ENCODE measurements at regions not wholly inside any gene's neighbourhood (a gene's known extent, or its start where the extent isn't known, plus 50 kb on each side); places are given as distances from the start of the nearest gene placed in this dataset.
"Not testable (repeated sequence)": the region's sequence is repeated elsewhere in the genome, so short reads cannot be mapped to it uniquely, and the experiment has no call there.

GRCh38 chr13:78131346-78131745, 212.7 kb upstream of the EDNRB start:
- no peak for DNase-seq (ENCODE audit: low spot score)
- no peaks in the 10 kb centered on the region for H3K9me3 Mint-ChIP-seq (ENCODE audit: low read depth)

GRCh38 chr13:78129823-78130222, 211.2 kb upstream of the EDNRB start:
- H3K27me3 Mint-ChIP-seq (ENCODE audit: low read depth), result peaks cover 45% of the 10 kb centered on the region
- no peak overlapping the region for H3K27ac Mint-ChIP-seq (ENCODE audit: unreplicated experiment)
- H3K9me3 Mint-ChIP-seq (ENCODE audit: low read depth), result no peaks in the 10 kb centered on the region
- H3K4me1 Mint-ChIP-seq (ENCODE audit: low read depth), result no peaks in the 10 kb centered on the region
- no peak overlapping the region for H3K4me3 Mint-ChIP-seq (ENCODE audit: unreplicated experiment)
- no peak for TF ChIP-seq CTCF (IDR thresholded peaks at IDR 0.05)
- DNase-seq (ENCODE audit: low spot score), result no peak
- H3K36me3 Mint-ChIP-seq (ENCODE audit: low read depth), result no peaks in the 10 kb centered on the region

More at GRCh38 chr13:78131346-78131745, 212.7 kb upstream of the EDNRB start:
- Mint-ChIP-seq H3K4me3 (ENCODE audit: unreplicated experiment) (no peak overlapping the region), H3K4me1 (ENCODE audit: low read depth) (no peaks in the 10 kb centered on the region), H3K27ac (ENCODE audit: unreplicated experiment) (no peak overlapping the region), H3K36me3 (ENCODE audit: low read depth) (no peaks in the 10 kb centered on the region), H3K27me3 (ENCODE audit: low read depth) (peaks cover 43% of the 10 kb centered on the region)
- TF ChIP-seq CTCF (IDR thresholded peaks at IDR 0.05), result no peak

- Mint-ChIP-seq H3K4me3 (ENCODE audit: unreplicated experiment) (no peak overlapping the region), H3K4me1 (ENCODE audit: low read depth) (no peaks in the 10 kb centered on the region), H3K27me3 (ENCODE audit: low read depth) (peaks cover 48% of the 10 kb centered on the region), H3K27ac (ENCODE audit: unreplicated experiment) (no peak overlapping the region), H3K9me3 (ENCODE audit: low read depth) (no peaks in the 10 kb centered on the region), H3K36me3 (ENCODE audit: low read depth) (no peaks in the 10 kb centered on the region)
- no peak for DNase-seq (ENCODE audit: low spot score)
- no peak for TF ChIP-seq CTCF (IDR thresholded peaks at IDR 0.05)
Measured at GRCh38 chr13:78129359-78129758, 210.7 kb upstream of the EDNRB start.

GRCh38 chr13:78121459-78122348, 203.1 kb upstream of the EDNRB start:
- H3K27me3 Mint-ChIP-seq (ENCODE audit: low read depth), result peaks cover 43% of the 10 kb centered on the region
- no peaks in the 10 kb centered on the region for H3K36me3 Mint-ChIP-seq (ENCODE audit: low read depth)
- H3K27ac Mint-ChIP-seq (ENCODE audit: unreplicated experiment), result no peak overlapping the region
- no peak overlapping the region for H3K4me3 Mint-ChIP-seq (ENCODE audit: unreplicated experiment)
- H3K9me3 Mint-ChIP-seq (ENCODE audit: low read depth), result no peaks in the 10 kb centered on the region
- DNase-seq (ENCODE audit: low spot score), result no peak
- peaks cover 9% of the 10 kb centered on the region for H3K4me1 Mint-ChIP-seq (ENCODE audit: low read depth)
- TF ChIP-seq CTCF (IDR thresholded peaks at IDR 0.05), result peak; percentile 99

- TF ChIP-seq CTCF (IDR thresholded peaks at IDR 0.05), result no peak
- Mint-ChIP-seq H3K36me3 (ENCODE audit: low read depth) (no peaks in the 10 kb centered on the region), H3K9me3 (ENCODE audit: low read depth) (no peaks in the 10 kb centered on the region), H3K27ac (ENCODE audit: unreplicated experiment) (no peak overlapping the region), H3K4me3 (ENCODE audit: unreplicated experiment) (no peak overlapping the region), H3K4me1 (ENCODE audit: low read depth) (peaks cover 9% of the 10 kb centered on the region), H3K27me3 (ENCODE audit: low read depth) (peaks cover 40% of the 10 kb centered on the region)
- DNase-seq (ENCODE audit: low spot score), result no peak
Measured at GRCh38 chr13:78121001-78121400, 202.4 kb upstream of the EDNRB start.

GRCh38 chr13:78120144-78120543, 201.5 kb upstream of the EDNRB start:
- H3K4me3 Mint-ChIP-seq (ENCODE audit: unreplicated experiment), result not testable (repeated sequence)

GRCh38 chr13:78117070-78117469, 198.4 kb upstream of the EDNRB start:
- H3K4me3 Mint-ChIP-seq (ENCODE audit: unreplicated experiment); H3K4me1 Mint-ChIP-seq (ENCODE audit: low read depth); H3K27ac Mint-ChIP-seq (ENCODE audit: unreplicated experiment); H3K36me3 Mint-ChIP-seq (ENCODE audit: low read depth); DNase-seq (ENCODE audit: low spot score): not testable (repeated sequence)
- Mint-ChIP-seq H3K9me3 (ENCODE audit: low read depth) (peaks cover 22% of the 10 kb centered on the region), H3K27me3 (ENCODE audit: low read depth) (peaks cover 16% of the 10 kb centered on the region)

More at GRCh38 chr13:78120144-78120543, 201.5 kb upstream of the EDNRB start:
- H3K27me3 Mint-ChIP-seq (ENCODE audit: low read depth), result peaks cover 40% of the 10 kb centered on the region
- not testable (repeated sequence) for DNase-seq (ENCODE audit: low spot score); H3K9me3 Mint-ChIP-seq (ENCODE audit: low read depth); H3K4me1 Mint-ChIP-seq (ENCODE audit: low read depth); H3K27ac Mint-ChIP-seq (ENCODE audit: unreplicated experiment); H3K36me3 Mint-ChIP-seq (ENCODE audit: low read depth)

All from chondrocyte (in vitro differentiated cells).